ENCODE measurements at regions not wholly inside any gene's neighbourhood (a gene's known extent, or its start where the extent isn't known, plus 50 kb on each side); places are given as distances from the start of the nearest gene placed in this dataset.

DNA sequence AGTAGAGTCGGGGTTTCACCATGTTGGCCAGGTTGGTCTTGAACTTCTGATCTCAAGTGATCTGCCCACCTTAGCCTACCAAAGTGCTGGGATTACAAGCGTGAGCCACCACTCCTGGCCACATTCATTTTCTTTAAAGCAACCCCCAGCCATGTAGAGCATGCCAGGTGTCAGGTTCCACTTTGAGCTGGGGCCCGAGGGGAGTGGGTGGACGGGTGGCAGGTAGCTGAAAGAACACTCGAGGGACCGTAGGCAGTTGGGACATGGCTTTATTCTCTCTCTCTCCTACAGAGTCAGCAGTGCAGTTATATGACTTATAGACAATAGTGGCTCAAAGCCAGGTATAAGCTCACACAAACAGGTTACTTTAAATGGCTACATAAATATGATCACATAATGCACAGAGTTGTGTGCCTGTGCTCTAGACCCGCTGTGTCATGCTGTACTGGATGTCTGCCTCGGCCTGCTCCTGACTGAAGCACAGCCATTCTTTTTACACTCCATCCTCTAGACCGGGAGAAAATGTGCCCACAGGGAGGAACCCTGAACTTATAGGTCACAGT is 60.5 kb upstream of the FAM120A start:
- TF ChIP-seq, protein P1, sequence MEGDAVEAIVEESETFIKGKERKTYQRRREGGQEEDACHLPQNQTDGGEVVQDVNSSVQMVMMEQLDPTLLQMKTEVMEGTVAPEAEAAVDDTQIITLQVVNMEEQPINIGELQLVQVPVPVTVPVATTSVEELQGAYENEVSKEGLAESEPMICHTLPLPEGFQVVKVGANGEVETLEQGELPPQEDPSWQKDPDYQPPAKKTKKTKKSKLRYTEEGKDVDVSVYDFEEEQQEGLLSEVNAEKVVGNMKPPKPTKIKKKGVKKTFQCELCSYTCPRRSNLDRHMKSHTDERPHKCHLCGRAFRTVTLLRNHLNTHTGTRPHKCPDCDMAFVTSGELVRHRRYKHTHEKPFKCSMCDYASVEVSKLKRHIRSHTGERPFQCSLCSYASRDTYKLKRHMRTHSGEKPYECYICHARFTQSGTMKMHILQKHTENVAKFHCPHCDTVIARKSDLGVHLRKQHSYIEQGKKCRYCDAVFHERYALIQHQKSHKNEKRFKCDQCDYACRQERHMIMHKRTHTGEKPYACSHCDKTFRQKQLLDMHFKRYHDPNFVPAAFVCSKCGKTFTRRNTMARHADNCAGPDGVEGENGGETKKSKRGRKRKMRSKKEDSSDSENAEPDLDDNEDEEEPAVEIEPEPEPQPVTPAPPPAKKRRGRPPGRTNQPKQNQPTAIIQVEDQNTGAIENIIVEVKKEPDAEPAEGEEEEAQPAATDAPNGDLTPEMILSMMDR (IDR thresholded peaks at IDR 0.05; ENCODE audit: control insufficient read depth, insufficient read depth, low read depth, low read length, missing control alignments) = no peak
- no peak overlapping the region for H3K4me3 ChIP-seq (ENCODE audit: control insufficient read depth, low read depth, low read length)
- no peak for DNase-seq (ENCODE audit: low read depth)

DNA sequence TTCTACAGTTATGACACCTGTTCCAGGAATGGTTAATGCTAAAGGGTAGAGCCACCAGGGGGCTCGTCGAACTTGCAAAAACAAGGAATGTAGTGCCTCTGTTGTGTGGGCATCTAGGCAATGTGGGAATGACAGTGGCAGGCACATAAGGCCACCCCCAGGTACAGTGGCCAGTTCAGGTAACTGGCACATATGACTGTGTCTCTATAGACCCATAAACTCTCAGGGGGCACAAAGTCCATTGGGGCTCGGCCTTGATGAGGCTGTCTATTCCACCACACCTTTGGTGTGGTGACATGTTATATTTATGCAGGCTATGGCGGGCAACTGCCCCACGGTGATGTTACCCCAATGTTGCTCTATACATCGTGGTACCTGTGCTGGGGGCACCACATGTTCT is 59.6 kb upstream of the FAM120A start:
- no peak for DNase-seq (ENCODE audit: low read depth)
- H3K4me3 ChIP-seq (ENCODE audit: control insufficient read depth, low read depth, low read length) = no peak overlapping the region
- TF ChIP-seq, protein P1 (IDR thresholded peaks at IDR 0.05; ENCODE audit: control insufficient read depth, insufficient read depth, low read depth, low read length, missing control alignments) = no peak

DNA sequence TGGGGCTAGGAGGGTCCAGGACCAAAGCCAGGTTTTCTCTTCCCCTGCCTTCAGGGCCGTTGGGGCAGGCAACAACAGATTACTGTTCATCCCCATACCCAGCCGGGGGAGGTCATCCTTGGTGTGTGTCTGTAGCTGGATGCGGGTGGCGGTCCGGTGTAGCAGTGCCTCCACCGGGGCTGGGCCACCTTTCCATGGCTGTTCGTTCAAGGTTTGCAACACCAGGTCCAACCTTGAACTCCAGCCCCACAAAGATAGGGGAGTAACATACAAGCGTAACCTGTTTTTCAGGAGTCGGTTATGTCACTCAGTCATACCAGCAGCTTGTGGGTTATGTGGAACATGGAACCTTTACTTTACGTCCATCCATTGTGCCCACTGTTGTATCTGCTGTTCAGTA is 58.5 kb upstream of the FAM120A start:
- DNase-seq (ENCODE audit: low read depth) = no peak
- H3K4me3 ChIP-seq (ENCODE audit: control insufficient read depth, low read depth, low read length) = no peak overlapping the region
- TF ChIP-seq, protein P1 (IDR thresholded peaks at IDR 0.05; ENCODE audit: control insufficient read depth, insufficient read depth, low read depth, low read length, missing control alignments) = no peak
